GM21515 (cell line): ENCODE measurements at regions not wholly inside any gene's neighbourhood (a gene's known extent, or its start where the extent isn't known, plus 50 kb on each side); places are given as distances from the start of the nearest gene placed in this dataset.
"Not testable (repeated sequence)": the region's sequence is repeated elsewhere in the genome, so short reads cannot be mapped to it uniquely, and the experiment has no call there.

Experiments used
- ATAC-seq: cut with Tn5 transposase; IDR thresholded peaks from one replicate; pipeline ENCODE4 v1.9.1; 2021; ENCODE audit not compliant: unreplicated experiment

GRCh38 chr3:36075491-36075890 lies 304.8 kb upstream of the STAC start:
- no peak for ATAC-seq

- no peak for ATAC-seq
Measured at GRCh38 chr3:36077320-36077719, 303.0 kb upstream of the STAC start.

GRCh38 chr3:36082958-36083357 lies 297.3 kb upstream of the STAC start:
- not testable (repeated sequence) for ATAC-seq

- no peak for ATAC-seq
Measured at GRCh38 chr3:36095238-36095637, 285.1 kb upstream of the STAC start.

- ATAC-seq, result no peak
Measured at GRCh38 chr3:36097209-36097608, 283.1 kb upstream of the STAC start.

GRCh38 chr3:36114353-36114752 lies 266.0 kb upstream of the STAC start:
- no peak for ATAC-seq

GRCh38 chr3:36124118-36124796 lies 256.0 kb upstream of the STAC start:
- no peak for ATAC-seq

- no peak for ATAC-seq
Measured at GRCh38 chr3:36132214-36132613, 248.1 kb upstream of the STAC start.

- ATAC-seq, result no peak
Measured at GRCh38 chr3:36135863-36136262, 244.4 kb upstream of the STAC start.

GRCh38 chr3:36142746-36143145 lies 237.6 kb upstream of the STAC start:
- ATAC-seq, result no peak

- ATAC-seq, result no peak
Measured at GRCh38 chr3:36146404-36146803, 233.9 kb upstream of the STAC start.

GRCh38 chr3:36147934-36148558 lies 232.3 kb upstream of the STAC start:
- no peak for ATAC-seq

- no peak for ATAC-seq
Measured at GRCh38 chr3:36149447-36149865, 230.8 kb upstream of the STAC start.

GRCh38 chr3:36155515-36155914 lies 224.8 kb upstream of the STAC start:
- ATAC-seq, result no peak

- no peak for ATAC-seq
Measured at GRCh38 chr3:36164400-36164799, 215.9 kb upstream of the STAC start.

- no peak for ATAC-seq
Measured at GRCh38 chr3:36165509-36166290, 214.6 kb upstream of the STAC start.

- no peak for ATAC-seq
Measured at GRCh38 chr3:36166477-36166876, 213.8 kb upstream of the STAC start.

- no peak for ATAC-seq
Measured at GRCh38 chr3:36172699-36173098, 207.6 kb upstream of the STAC start.

- no peak for ATAC-seq
Measured at GRCh38 chr3:36175113-36175812, 205.0 kb upstream of the STAC start.

- ATAC-seq, result no peak
Measured at GRCh38 chr3:36175916-36176461, 204.3 kb upstream of the STAC start.

GRCh38 chr3:36178018-36178417 lies 202.3 kb upstream of the STAC start:
- ATAC-seq, result no peak
